ENCODE measurements at regions not wholly inside any gene's neighbourhood (a gene's known extent, or its start where the extent isn't known, plus 50 kb on each side); places are given as distances from the start of the nearest gene placed in this dataset.

- H3K9me3 Mint-ChIP-seq = no peaks in the 10 kb centered on the region
- H3K4me3 Mint-ChIP-seq = no peak overlapping the region
- ATAC-seq (no peak), DNase-seq (ENCODE audit: low spot score in 2 of 2) (no peak)
- H3K4me1 Mint-ChIP-seq = peaks cover 14% of the 10 kb centered on the region
- H3K36me3 Mint-ChIP-seq = no peaks in the 10 kb centered on the region
- H3K27ac Mint-ChIP-seq = no peak overlapping the region
Measured at GRCh38 chr1:229157480-229157879, 113.4 kb upstream of the RAB4A start.

GRCh38 chr1:229158341-229158921 is 112.5 kb upstream of the RAB4A start:
- Mint-ChIP-seq H3K4me1 (peaks cover 14% of the 10 kb centered on the region), H3K36me3 (no peaks in the 10 kb centered on the region), H3K27ac (no peak overlapping the region), H3K9me3 (no peaks in the 10 kb centered on the region), H3K4me3 (no peak overlapping the region)
- ATAC-seq = no peak
- DNase-seq (ENCODE audit: low spot score in 2 of 2) = no peak

- Mint-ChIP-seq H3K4me3 (no peak overlapping the region), H3K4me1 (peaks cover 14% of the 10 kb centered on the region), H3K9me3 (no peaks in the 10 kb centered on the region), H3K36me3 (no peaks in the 10 kb centered on the region), H3K27ac (no peak overlapping the region)
- DNase-seq (ENCODE audit: low spot score in 2 of 2) (no peak), ATAC-seq (no peak)
Measured at GRCh38 chr1:229158927-229159326, 112.0 kb upstream of the RAB4A start.

GRCh38 chr1:229159668-229160544 is 111.0 kb upstream of the RAB4A start:
- peaks cover 16% of the 10 kb centered on the region for H3K4me1 Mint-ChIP-seq
- ATAC-seq = no peak
- no peak for DNase-seq (ENCODE audit: low spot score in 2 of 2)
- no peaks in the 10 kb centered on the region for H3K9me3 Mint-ChIP-seq
- no peak overlapping the region for H3K27ac Mint-ChIP-seq
- H3K36me3 Mint-ChIP-seq = no peaks in the 10 kb centered on the region
- no peak overlapping the region for H3K4me3 Mint-ChIP-seq

GRCh38 chr1:229161740-229162139 is 109.2 kb upstream of the RAB4A start:
- H3K4me3 Mint-ChIP-seq = no peak overlapping the region
- H3K4me1 Mint-ChIP-seq = peaks cover 15% of the 10 kb centered on the region

GRCh38 chr1:229162825-229163515 is 107.9 kb upstream of the RAB4A start:
- Mint-ChIP-seq H3K27ac (no peak overlapping the region), H3K4me1 (peaks cover 12% of the 10 kb centered on the region), H3K36me3 (no peaks in the 10 kb centered on the region), H3K4me3 (no peak overlapping the region), H3K9me3 (no peaks in the 10 kb centered on the region)
- ATAC-seq (no peak), DNase-seq (ENCODE audit: low spot score in 2 of 2) (no peak)

More at GRCh38 chr1:229161740-229162139, 109.2 kb upstream of the RAB4A start:
- ATAC-seq (peak; percentile 45), DNase-seq (ENCODE audit: low spot score in 2 of 2) (no peak)
- no peak overlapping the region for H3K27ac Mint-ChIP-seq
- no peaks in the 10 kb centered on the region for H3K36me3 Mint-ChIP-seq
- H3K9me3 Mint-ChIP-seq = no peaks in the 10 kb centered on the region

- no peaks in the 10 kb centered on the region for H3K9me3 Mint-ChIP-seq
- H3K36me3 Mint-ChIP-seq = no peaks in the 10 kb centered on the region
- ATAC-seq (no peak), DNase-seq (ENCODE audit: low spot score in 2 of 2) (no peak)
- H3K4me3 Mint-ChIP-seq = no peak overlapping the region
- H3K4me1 Mint-ChIP-seq = peaks cover 12% of the 10 kb centered on the region
- no peak overlapping the region for H3K27ac Mint-ChIP-seq
Measured at GRCh38 chr1:229164348-229164747, 106.6 kb upstream of the RAB4A start.

- no peaks in the 10 kb centered on the region for H3K36me3 Mint-ChIP-seq
- H3K27ac Mint-ChIP-seq = no peak overlapping the region
- H3K9me3 Mint-ChIP-seq = no peaks in the 10 kb centered on the region
- ATAC-seq (peak; percentile 65), DNase-seq (ENCODE audit: low spot score in 2 of 2) (no peak)
- peaks cover 12% of the 10 kb centered on the region for H3K4me1 Mint-ChIP-seq
- H3K4me3 Mint-ChIP-seq = no peak overlapping the region
Measured at GRCh38 chr1:229164836-229165735, 105.8 kb upstream of the RAB4A start.

- Mint-ChIP-seq H3K9me3 (no peaks in the 10 kb centered on the region), H3K27ac (no peak overlapping the region), H3K4me3 (no peak overlapping the region)
Measured at GRCh38 chr1:229167318-229167717, 103.6 kb upstream of the RAB4A start.

GRCh38 chr1:229169399-229169798 is 101.5 kb upstream of the RAB4A start:
- no peaks in the 10 kb centered on the region for H3K36me3 Mint-ChIP-seq
- no peak overlapping the region for H3K27ac Mint-ChIP-seq
- H3K9me3 Mint-ChIP-seq = no peaks in the 10 kb centered on the region
- DNase-seq (ENCODE audit: low spot score in 2 of 2) (no peak), ATAC-seq (no peak)
- H3K4me1 Mint-ChIP-seq = peaks cover 12% of the 10 kb centered on the region
- no peak overlapping the region for H3K4me3 Mint-ChIP-seq

More at GRCh38 chr1:229167318-229167717, 103.6 kb upstream of the RAB4A start:
- DNase-seq (ENCODE audit: low spot score in 2 of 2) (no peak), ATAC-seq (no peak)
- Mint-ChIP-seq H3K4me1 (peaks cover 12% of the 10 kb centered on the region), H3K36me3 (no peaks in the 10 kb centered on the region)

GRCh38 chr1:229170274-229170673 is 100.6 kb upstream of the RAB4A start:
- Mint-ChIP-seq H3K4me1 (peaks cover 6% of the 10 kb centered on the region), H3K27ac (no peak overlapping the region), H3K9me3 (no peaks in the 10 kb centered on the region), H3K4me3 (no peak overlapping the region), H3K36me3 (no peaks in the 10 kb centered on the region)
- DNase-seq (ENCODE audit: low spot score in 2 of 2) = no peak
- ATAC-seq = no peak

GRCh38 chr1:229170778-229171505 is 100.0 kb upstream of the RAB4A start:
- no peaks in the 10 kb centered on the region for H3K9me3 Mint-ChIP-seq
- no peak overlapping the region for H3K27ac Mint-ChIP-seq
- no peaks in the 10 kb centered on the region for H3K4me1 Mint-ChIP-seq
- no peak overlapping the region for H3K4me3 Mint-ChIP-seq
- DNase-seq (ENCODE audit: low spot score in 2 of 2) (no peak), ATAC-seq (no peak)
- no peaks in the 10 kb centered on the region for H3K36me3 Mint-ChIP-seq

GRCh38 chr1:229171934-229172333 is 99.0 kb upstream of the RAB4A start:
- no peak overlapping the region for H3K27ac Mint-ChIP-seq
- H3K9me3 Mint-ChIP-seq = no peaks in the 10 kb centered on the region
- ATAC-seq (no peak), DNase-seq (ENCODE audit: low spot score in 2 of 2) (no peak)
- H3K4me1 Mint-ChIP-seq = no peaks in the 10 kb centered on the region
- no peak overlapping the region for H3K4me3 Mint-ChIP-seq
- H3K36me3 Mint-ChIP-seq = no peaks in the 10 kb centered on the region

All from stimulated activated effector memory CD8-positive, alpha-beta T cell treated with anti-CD3 and anti-CD28 coated beads, Interleukin-12 subunit alpha, Interleukin-12 subunit beta, amount 100 ng/mL, for 72 hours (primary cell).